GM13977 (cell line): ENCODE measurements at regions not wholly inside any gene's neighbourhood (a gene's known extent, or its start where the extent isn't known, plus 50 kb on each side); places are given as distances from the start of the nearest gene placed in this dataset.

Experiments
- DNase-seq: peaks from one replicate; pipeline ENCODE4 v3.0.0; 2012; ENCODE audit warnings: low spot score
- in situ Hi-C: fragments of 300-500 bp; cut with MboI; formaldehyde crosslinking; loops from one replicate; pipeline ENCODE4 v1.12.0; 2022; ENCODE audit warnings: low sequenced_read_pairs, low pct_unique_long_range_greater_than_20kb, mixed read lengths, inconsistent platforms; ENCODE audit not compliant: unreplicated experiment
- TF ChIP-seq, protein P1 (sequence below): IDR thresholded peaks from 2 replicates; pipeline ENCODE4 v1.5.1; 2012; ENCODE audit warnings: mild to moderate bottlenecking, control low read depth; ENCODE audit not compliant: insufficient read depth; ENCODE audit errors: extremely low read depth, missing control alignments

DNA sequence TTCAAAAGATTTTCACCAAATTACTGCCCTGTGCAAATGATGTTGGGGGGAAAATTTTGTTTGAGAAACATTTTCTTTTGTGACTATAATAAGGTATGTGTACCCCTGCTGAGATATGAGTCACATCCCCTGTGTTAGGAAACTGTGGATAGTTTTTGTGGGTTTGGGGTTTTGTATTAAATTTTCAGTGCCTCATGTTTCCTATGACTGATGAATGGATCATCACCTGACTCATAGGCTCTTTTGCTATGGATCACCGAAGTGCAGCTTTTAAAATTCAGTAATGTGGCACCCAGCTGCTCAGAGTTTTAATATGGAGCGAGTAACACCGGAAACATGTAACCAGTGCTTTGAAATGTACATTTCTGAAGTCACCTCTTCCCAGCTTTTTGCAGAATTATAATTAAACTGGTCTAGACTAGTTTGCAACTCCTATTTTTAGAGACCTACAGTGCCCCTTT is 167.4 kb upstream of the HMGA2 start:
- DNase-seq = no peak
- TF ChIP-seq, protein P1, sequence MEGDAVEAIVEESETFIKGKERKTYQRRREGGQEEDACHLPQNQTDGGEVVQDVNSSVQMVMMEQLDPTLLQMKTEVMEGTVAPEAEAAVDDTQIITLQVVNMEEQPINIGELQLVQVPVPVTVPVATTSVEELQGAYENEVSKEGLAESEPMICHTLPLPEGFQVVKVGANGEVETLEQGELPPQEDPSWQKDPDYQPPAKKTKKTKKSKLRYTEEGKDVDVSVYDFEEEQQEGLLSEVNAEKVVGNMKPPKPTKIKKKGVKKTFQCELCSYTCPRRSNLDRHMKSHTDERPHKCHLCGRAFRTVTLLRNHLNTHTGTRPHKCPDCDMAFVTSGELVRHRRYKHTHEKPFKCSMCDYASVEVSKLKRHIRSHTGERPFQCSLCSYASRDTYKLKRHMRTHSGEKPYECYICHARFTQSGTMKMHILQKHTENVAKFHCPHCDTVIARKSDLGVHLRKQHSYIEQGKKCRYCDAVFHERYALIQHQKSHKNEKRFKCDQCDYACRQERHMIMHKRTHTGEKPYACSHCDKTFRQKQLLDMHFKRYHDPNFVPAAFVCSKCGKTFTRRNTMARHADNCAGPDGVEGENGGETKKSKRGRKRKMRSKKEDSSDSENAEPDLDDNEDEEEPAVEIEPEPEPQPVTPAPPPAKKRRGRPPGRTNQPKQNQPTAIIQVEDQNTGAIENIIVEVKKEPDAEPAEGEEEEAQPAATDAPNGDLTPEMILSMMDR = no peak
- in situ Hi-C loops = no loop called here

DNA sequence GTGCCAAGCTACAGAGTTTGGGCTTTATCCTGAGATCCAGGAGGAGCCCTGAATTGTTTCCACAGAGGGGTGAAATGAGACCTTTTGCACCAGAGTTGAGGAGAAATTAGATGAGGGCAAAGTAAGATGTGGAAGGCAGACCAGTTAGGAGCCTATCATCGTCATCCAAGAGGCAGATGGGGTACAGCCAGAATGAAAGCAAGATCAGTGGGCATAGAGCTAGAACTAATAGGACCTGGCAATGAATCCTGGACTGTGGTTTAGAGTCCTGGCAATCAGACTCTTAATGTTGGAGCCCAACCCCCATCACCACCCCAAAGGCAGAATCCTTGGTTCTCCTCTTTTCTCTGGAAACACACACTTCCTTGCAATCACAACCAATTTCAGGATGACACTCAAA is 166.6 kb upstream of the HMGA2 start:
- in situ Hi-C loops = no loop called here
- TF ChIP-seq, protein P1 = no peak
- DNase-seq = no peak

DNA sequence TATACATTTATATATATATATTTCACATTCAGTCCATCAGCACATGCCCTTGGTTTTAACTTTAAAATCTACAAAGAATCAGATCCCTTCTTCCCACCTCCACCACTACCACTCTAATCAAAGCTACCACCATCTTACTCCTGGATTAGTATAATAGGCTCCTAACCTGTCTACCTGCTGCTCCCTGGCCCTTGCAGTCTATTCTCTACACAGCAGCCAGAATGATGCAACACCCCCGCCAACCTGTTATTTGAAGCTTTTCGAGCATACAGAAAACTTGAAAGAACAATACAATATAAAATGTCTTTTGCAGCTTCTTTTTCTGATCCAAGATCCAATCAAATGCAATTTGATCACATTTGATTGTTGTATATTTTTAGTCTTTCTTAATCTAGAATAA is 165.9 kb upstream of the HMGA2 start:
- TF ChIP-seq, protein P1 = no peak
- in situ Hi-C loops = no loop called here
- DNase-seq = no peak

DNA sequence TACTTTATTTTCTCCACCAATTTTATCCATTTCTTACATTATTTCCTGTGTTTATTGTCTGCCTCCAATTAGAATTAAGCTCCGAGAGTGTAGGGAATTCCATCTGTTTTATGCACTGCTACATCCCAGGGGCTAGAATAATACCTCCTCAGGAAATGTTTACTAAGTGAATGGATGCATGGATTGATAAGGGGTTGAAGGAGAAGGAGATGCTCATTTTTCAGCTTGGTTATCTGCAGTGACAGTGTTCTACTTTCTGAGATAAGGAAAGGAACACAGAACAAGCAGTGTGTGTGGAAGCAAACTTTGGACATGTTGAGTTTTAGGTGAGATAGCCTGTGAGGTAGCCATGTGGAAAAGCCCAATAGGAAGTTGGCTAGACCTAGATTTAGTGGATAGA is 164.6 kb upstream of the HMGA2 start:
- DNase-seq = no peak
- TF ChIP-seq, protein P1 = no peak
- in situ Hi-C loops = no loop called here

DNA sequence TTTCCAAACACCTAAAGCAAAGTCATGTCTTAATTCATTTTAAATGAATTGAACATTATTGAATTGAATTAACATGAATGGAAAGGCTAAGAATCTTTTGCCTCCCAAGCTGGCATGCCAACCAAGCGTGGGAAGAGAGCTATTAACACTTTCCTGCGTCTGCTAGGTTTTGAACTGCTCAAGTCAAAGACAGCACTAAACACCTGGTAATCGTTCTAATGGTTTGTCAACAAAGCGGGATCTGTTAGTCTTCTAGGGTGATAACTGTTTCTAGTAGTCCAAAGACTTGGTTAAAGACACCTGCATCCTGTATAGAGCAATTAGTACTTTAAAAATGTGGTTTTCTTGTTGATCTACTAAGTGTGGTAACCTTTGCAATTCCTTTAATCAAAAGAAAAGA is 164.2 kb upstream of the HMGA2 start:
- no peak for DNase-seq
- TF ChIP-seq, protein P1 = no peak
- in situ Hi-C loops = no loop called here

DNA sequence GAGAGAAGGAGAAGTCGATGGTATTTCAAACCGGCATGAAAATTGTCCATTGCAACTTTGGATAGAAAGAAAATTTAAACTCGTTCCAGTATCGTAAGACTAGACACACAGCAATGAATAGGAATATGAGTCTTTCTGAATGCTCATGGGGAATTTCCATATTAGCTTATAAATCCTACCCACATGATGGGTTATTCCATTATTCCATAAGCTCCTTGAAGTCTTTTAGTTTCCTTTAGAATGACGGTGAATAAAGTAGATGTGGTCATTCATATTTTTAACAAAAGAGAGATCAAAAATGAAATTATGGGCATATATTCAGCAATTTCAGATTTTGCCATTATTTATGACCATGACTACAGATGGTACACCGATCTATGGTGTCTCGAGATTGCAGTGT is 163.4 kb upstream of the HMGA2 start:
- in situ Hi-C loops = no loop called here
- no peak for DNase-seq
- TF ChIP-seq, protein P1 = no peak

DNA sequence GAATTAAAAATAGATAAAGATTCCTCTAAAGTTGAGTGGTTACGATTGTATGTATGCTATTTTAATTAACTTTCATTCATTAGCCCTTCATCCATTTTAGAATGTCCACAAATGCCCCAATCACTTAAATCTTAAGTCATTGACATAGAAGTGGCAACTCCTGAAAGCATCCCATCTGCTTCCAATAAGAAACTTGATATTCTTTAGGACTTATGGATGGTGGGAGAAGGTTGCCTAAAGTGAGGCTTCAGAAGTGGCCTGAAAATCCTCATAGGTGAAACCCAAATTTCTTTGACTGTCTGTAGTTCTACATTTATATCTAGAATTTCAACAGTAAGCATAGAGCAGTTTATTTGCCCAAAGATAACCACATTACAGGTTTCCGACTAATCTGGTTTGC is 161.7 kb upstream of the HMGA2 start:
- TF ChIP-seq, protein P1 = no peak
- DNase-seq = no peak
- in situ Hi-C loops = no loop called here
